ENCODE measurements at regions not wholly inside any gene's neighbourhood (a gene's known extent, or its start where the extent isn't known, plus 50 kb on each side); places are given as distances from the start of the nearest gene placed in this dataset.

DNA sequence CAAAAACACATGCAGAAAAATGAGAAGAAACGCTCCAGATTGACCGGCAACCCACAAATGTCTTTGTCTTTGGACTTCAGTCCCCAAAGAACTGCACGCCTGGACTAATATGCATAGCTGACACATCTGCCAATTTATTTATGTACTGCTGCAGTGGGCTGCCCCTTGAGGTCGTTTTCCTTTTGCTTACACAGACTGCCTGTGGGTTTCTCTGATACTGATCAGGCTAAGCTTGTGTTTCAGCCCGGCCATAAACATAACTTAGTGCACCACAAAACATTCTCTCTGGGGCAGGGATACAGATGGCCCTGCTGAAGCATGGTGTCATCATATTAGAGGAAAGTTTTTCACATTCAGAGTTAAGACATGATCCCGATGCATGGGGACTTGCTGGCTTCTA lies 75.4 kb downstream of the NUDT12 start:
- Histone ChIP-seq H3K9me2 (replicated peaks; ENCODE audit: insufficient read depth, low read length) (no peaks in the 10 kb centered on the region), H3K4me2 (ENCODE audit: low read depth, low read length, poor library complexity, severe bottlenecking) (no peak overlapping the region), H4K20me1 (ENCODE audit: low read depth, low read length) (no peaks in the 10 kb centered on the region), H3K36me3 (ENCODE audit: low read length) (no peaks in the 10 kb centered on the region), H3K27me3 (ENCODE audit: low read length) (no peaks in the 10 kb centered on the region), H3F3A (ENCODE audit: insufficient read depth) (no peaks in the 10 kb centered on the region), H3K9ac (ENCODE audit: low read length) (no peak overlapping the region), H3K27ac (ENCODE audit: low read depth, low read length) (no peak overlapping the region), H3K9me3 (ENCODE audit: insufficient read depth, low read length) (no peaks in the 10 kb centered on the region), H2AFZ (ENCODE audit: low read depth, low read length, severe bottlenecking) (no peak overlapping the region), H3K4me3 (ENCODE audit: insufficient read depth, low read length, poor library complexity, severe bottlenecking) (no peak overlapping the region), H3K79me2 (ENCODE audit: insufficient read depth, low read length) (no peaks in the 10 kb centered on the region)
- TF ChIP-seq CTCF (IDR thresholded peaks at IDR 0.05; ENCODE audit: insufficient read depth, low read length, poor library complexity, severe bottlenecking) (no peak), EZH2phosphoT487 (conservative IDR thresholded peaks at IDR 0.05; ENCODE audit: low read length) (no peak)

GRCh38 chr5:103486739-103487138 lies 75.8 kb downstream of the NUDT12 start:
- H3K9ac ChIP-seq (ENCODE audit: low read length), result no peak overlapping the region
- H3K4me3 ChIP-seq (ENCODE audit: insufficient read depth, low read length, poor library complexity, severe bottlenecking), result no peak overlapping the region
- H3K4me2 ChIP-seq (ENCODE audit: low read depth, low read length, poor library complexity, severe bottlenecking), result no peak overlapping the region
- no peaks in the 10 kb centered on the region for H3K27me3 ChIP-seq (ENCODE audit: low read length)
- no peaks in the 10 kb centered on the region for H3K9me2 ChIP-seq (replicated peaks; ENCODE audit: insufficient read depth, low read length)
- H3K36me3 ChIP-seq (ENCODE audit: low read length), result no peaks in the 10 kb centered on the region
- no peaks in the 10 kb centered on the region for H3F3A ChIP-seq (ENCODE audit: insufficient read depth)
- H4K20me1 ChIP-seq (ENCODE audit: low read depth, low read length), result no peaks in the 10 kb centered on the region
- H3K9me3 ChIP-seq (ENCODE audit: insufficient read depth, low read length), result no peaks in the 10 kb centered on the region
- no peak overlapping the region for H2AFZ ChIP-seq (ENCODE audit: low read depth, low read length, severe bottlenecking)
- no peak for TF ChIP-seq EZH2phosphoT487 (conservative IDR thresholded peaks at IDR 0.05; ENCODE audit: low read length)
- TF ChIP-seq CTCF (IDR thresholded peaks at IDR 0.05; ENCODE audit: insufficient read depth, low read length, poor library complexity, severe bottlenecking), result no peak
- H3K79me2 ChIP-seq (ENCODE audit: insufficient read depth, low read length), result no peaks in the 10 kb centered on the region
- H3K27ac ChIP-seq (ENCODE audit: low read depth, low read length), result no peak overlapping the region

- Histone ChIP-seq H3K27ac (ENCODE audit: low read depth, low read length) (no peak overlapping the region), H3F3A (ENCODE audit: insufficient read depth) (no peaks in the 10 kb centered on the region), H3K4me2 (ENCODE audit: low read depth, low read length, poor library complexity, severe bottlenecking) (no peak overlapping the region), H3K4me3 (ENCODE audit: insufficient read depth, low read length, poor library complexity, severe bottlenecking) (no peak overlapping the region), H3K9me3 (ENCODE audit: insufficient read depth, low read length) (no peaks in the 10 kb centered on the region), H3K36me3 (ENCODE audit: low read length) (no peaks in the 10 kb centered on the region), H3K79me2 (ENCODE audit: insufficient read depth, low read length) (no peaks in the 10 kb centered on the region), H4K20me1 (ENCODE audit: low read depth, low read length) (no peaks in the 10 kb centered on the region), H3K9me2 (replicated peaks; ENCODE audit: insufficient read depth, low read length) (no peaks in the 10 kb centered on the region), H2AFZ (ENCODE audit: low read depth, low read length, severe bottlenecking) (no peak overlapping the region), H3K27me3 (ENCODE audit: low read length) (no peaks in the 10 kb centered on the region), H3K9ac (ENCODE audit: low read length) (no peak overlapping the region)
- TF ChIP-seq CTCF (IDR thresholded peaks at IDR 0.05; ENCODE audit: insufficient read depth, low read length, poor library complexity, severe bottlenecking), result no peak
- no peak for TF ChIP-seq EZH2phosphoT487 (conservative IDR thresholded peaks at IDR 0.05; ENCODE audit: low read length)
Measured at GRCh38 chr5:103480246-103480645, 82.3 kb downstream of the NUDT12 start.

DNA sequence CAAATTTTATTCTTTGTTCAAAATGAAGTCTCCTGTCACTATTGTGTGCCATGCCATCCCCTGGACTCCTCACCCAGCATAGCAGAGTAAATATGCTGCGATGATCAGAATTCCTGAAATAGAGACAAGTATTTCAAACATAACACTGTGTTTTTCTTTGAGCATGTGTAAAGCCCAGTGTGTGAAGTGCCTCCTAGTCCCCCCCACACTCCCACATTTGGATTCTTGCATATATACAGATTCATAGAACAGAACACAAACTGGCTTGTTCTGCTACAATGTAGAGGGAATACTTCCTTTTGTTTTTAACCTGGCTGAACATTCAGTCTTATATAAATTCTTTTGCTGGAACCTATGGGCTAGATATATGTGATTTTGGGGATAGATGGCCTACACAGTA lies 84.9 kb downstream of the NUDT12 start:
- Histone ChIP-seq H3K4me2 (ENCODE audit: low read depth, low read length, poor library complexity, severe bottlenecking) (no peak overlapping the region), H3K4me3 (ENCODE audit: insufficient read depth, low read length, poor library complexity, severe bottlenecking) (no peak overlapping the region), H3K79me2 (ENCODE audit: insufficient read depth, low read length) (no peaks in the 10 kb centered on the region), H4K20me1 (ENCODE audit: low read depth, low read length) (no peaks in the 10 kb centered on the region), H3K36me3 (ENCODE audit: low read length) (no peaks in the 10 kb centered on the region), H3K27ac (ENCODE audit: low read depth, low read length) (no peak overlapping the region), H3K9me2 (replicated peaks; ENCODE audit: insufficient read depth, low read length) (no peaks in the 10 kb centered on the region), H3K27me3 (ENCODE audit: low read length) (no peaks in the 10 kb centered on the region), H3K9me3 (ENCODE audit: insufficient read depth, low read length) (no peaks in the 10 kb centered on the region), H3K9ac (ENCODE audit: low read length) (no peak overlapping the region), H3F3A (ENCODE audit: insufficient read depth) (no peaks in the 10 kb centered on the region), H2AFZ (ENCODE audit: low read depth, low read length, severe bottlenecking) (no peak overlapping the region)
- TF ChIP-seq CTCF (IDR thresholded peaks at IDR 0.05; ENCODE audit: insufficient read depth, low read length, poor library complexity, severe bottlenecking) (no peak), EZH2phosphoT487 (conservative IDR thresholded peaks at IDR 0.05; ENCODE audit: low read length) (no peak)

Measured in SU-DHL-6 (cell line).